ENCODE measurements at regions not wholly inside any gene's neighbourhood (a gene's known extent, or its start where the extent isn't known, plus 50 kb on each side); places are given as distances from the start of the nearest gene placed in this dataset.

GRCh38 chr19:29297381-29297780 lies 84.4 kb upstream of the UQCRFS1 start:
- no peak for TF ChIP-seq CTCF (IDR thresholded peaks at IDR 0.05)
- no peak for TF ChIP-seq POLR2A (IDR thresholded peaks at IDR 0.05)

All from right lobe of liver (tissue), 4 donors.